GM21515 (cell line): ENCODE measurements at regions not wholly inside any gene's neighbourhood (a gene's known extent, or its start where the extent isn't known, plus 50 kb on each side); places are given as distances from the start of the nearest gene placed in this dataset.
"Not testable (repeated sequence)": the region's sequence is repeated elsewhere in the genome, so short reads cannot be mapped to it uniquely, and the experiment has no call there.

Experiments
- ATAC-seq: cut with Tn5 transposase; IDR thresholded peaks from one replicate; pipeline ENCODE4 v1.9.1; 2021; ENCODE audit not compliant: unreplicated experiment

- no peak for ATAC-seq
Measured at GRCh38 chr3:56957522-56957921, 102.9 kb upstream of the SPATA12 start.

DNA sequence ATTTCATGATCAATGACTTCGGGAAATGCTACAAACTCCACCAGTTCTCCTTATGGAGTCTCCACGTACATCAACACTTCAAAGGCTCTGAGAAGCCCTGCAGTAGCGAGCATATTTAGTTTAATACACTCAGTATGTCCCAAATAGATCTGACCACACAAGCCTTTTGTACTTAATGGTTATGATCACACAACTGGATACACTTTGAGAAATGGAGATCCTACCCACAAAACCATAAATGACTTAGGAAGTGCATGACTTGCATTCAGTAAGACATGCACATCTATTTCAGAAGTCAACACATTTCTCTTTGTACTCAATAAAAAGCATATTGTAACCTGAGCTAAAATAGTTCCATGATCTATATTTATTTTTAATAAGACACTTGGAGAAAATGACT lies 103.6 kb upstream of the SPATA12 start:
- no peak for ATAC-seq

GRCh38 chr3:56955492-56956111 lies 104.9 kb upstream of the SPATA12 start:
- no peak for ATAC-seq

- no peak for ATAC-seq
Measured at GRCh38 chr3:56954125-56954524, 106.3 kb upstream of the SPATA12 start.

DNA sequence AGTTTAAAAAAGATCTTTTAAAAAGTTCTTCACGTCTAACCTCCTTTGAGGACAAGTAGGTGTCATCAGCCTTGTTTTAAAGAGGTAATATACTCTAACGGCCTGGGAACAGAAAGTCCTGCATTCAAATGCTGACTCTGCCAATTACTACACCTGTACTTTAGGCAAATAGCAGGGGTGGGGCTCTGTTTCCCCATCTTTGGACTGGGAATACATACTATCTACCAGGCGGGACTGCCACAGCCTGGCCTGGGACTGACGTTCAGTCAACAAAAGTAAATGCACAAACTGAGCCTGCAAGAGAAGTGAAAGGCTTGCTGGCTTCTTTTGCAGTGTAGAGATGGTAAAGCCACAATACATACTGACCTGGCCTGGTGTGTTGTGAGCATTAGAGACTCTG lies 107.6 kb upstream of the SPATA12 start:
- no peak for ATAC-seq

GRCh38 chr3:56952061-56952460 lies 108.4 kb upstream of the SPATA12 start:
- ATAC-seq = no peak

- no peak for ATAC-seq
Measured at GRCh38 chr3:56951366-56951765, 109.1 kb upstream of the SPATA12 start.

GRCh38 chr3:56945378-56945777 lies 115.1 kb upstream of the SPATA12 start:
- not testable (repeated sequence) for ATAC-seq

DNA sequence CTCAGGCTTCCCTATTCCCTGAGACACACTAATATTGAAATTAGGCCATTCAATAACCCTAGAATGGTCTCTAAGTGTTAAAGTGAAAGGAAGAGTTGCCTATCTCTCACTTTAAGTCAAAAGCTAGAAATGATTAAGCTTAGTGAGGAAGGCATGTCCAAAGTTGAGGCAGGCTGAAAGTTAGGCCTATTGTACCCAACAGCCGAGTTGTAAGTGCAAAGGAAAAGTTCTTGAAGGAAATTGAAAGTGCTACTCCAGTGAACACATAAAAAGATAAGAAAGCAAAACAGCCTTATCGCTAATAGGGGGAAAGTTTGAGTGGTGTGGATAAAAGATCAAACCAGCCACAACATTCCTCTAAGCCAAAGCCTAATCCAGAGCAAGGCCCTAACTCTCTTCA lies 117.9 kb upstream of the SPATA12 start:
- ATAC-seq = no peak

DNA sequence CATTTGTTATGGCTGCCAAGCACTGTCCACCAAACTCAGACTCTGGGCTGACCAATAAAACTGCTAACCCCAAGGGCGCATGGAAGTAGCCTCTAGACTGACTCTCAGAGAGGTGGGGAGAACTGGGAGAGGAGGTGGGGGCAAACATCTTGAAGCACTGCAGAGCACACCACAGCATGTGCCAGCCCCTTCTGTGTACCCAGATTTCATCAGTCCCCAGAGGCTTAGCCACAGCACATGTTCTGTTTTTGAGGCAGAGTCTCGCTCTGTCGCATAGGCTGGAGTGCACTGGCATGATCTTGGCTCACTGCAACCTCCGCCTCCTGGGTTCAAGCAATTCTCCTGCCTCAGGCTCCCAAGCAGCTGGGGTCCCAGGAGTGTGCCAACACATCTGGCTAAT lies 119.5 kb upstream of the SPATA12 start:
- no peak for ATAC-seq

DNA sequence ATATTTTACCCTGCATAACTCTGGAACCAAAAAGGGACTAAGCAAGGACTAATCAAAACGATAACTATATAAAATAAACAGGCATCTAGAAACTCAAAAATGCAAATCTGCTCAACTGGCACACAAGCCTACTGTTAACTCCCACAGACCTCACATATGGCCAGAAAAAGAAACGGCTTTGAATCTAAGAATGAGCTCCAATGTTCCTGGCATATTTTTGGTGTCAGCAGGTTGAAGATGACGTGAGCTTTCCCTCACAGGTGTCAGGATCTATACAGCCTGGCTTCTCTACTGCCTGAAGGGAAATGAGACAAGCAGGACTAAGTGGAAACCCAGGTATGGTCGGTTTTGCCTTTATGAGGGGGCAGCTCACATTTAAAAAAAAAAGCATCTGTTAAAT lies 120.1 kb upstream of the SPATA12 start:
- no peak for ATAC-seq

DNA sequence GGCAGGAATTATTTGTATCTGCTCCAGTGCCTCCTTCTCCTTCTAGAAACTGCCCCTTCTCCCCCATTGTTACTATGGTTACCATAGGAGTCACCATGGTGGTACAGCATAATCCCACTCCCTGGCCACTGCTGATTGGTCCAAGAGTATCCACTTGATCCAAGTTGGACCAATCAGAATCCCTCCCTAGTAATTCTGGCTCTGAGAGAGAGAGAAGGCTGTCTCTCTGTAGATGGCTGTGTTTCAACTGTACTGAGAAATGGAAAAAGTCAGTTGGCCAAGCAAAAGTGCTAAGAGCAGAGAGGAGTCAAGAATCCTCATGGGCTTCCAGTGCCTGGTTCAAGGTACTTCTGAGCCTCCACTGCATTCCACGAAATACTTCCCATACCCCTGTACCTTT lies 120.6 kb upstream of the SPATA12 start:
- no peak for ATAC-seq

DNA sequence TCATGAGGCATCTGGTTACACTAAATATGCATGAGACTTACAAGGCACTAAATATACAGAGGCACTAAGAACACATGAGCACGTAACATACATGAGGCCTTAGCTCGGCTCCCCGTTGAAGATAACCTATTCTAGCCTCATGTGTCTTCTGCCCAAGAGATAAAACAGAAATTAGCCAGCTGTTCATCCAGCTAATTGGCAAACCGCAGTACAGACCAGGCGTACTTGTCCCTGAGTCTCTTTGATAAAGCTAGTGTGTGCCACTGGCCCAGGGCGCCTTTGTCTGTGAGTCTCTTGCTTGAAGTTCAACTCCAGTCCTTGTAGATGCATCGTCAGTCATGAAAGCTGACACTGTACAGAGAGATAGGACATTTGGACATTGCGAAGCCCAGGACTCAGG lies 121.9 kb upstream of the SPATA12 start:
- ATAC-seq = no peak

DNA sequence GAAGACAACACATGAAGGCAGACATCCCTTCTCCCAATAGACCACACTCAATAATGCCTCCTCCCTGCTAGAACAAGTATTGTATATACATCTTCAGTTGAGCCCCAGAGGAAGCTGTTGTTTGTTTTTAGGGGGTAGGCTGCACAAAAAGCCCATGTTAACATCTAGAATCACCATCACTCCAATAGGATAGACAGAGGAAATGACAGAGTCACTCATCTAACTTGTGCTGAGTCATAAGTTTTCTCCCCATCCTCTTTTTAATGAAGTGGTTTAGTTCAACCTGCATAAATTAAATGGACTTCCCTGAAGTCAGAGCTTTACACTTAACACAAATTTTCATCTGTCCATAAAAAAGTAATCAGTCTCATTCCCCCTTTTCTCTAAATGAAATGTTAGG lies 122.9 kb upstream of the SPATA12 start:
- ATAC-seq = no peak

- no peak for ATAC-seq
Measured at GRCh38 chr3:56935811-56936210, 124.7 kb upstream of the SPATA12 start.

GRCh38 chr3:56934481-56934880 lies 126.0 kb upstream of the SPATA12 start:
- ATAC-seq = not testable (repeated sequence)

DNA sequence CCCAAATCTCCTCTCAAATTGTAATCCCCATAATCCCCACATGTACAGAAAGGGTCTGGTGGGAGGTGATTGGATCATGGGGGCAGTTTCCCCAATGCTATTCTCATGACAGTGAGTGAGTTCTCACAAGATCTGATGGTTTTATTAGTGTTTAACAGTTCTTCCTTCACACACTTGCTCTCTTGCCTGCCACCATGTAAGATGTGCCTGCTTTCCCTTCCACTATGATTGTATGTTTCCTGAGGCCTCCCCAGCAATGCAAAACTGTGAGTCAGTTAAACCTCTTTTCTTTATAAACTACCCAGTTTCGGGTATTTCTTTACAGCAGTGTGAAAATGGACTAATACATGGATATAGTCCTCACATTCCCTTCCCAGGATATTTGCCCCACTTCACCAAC lies 126.7 kb upstream of the SPATA12 start:
- ATAC-seq = no peak

DNA sequence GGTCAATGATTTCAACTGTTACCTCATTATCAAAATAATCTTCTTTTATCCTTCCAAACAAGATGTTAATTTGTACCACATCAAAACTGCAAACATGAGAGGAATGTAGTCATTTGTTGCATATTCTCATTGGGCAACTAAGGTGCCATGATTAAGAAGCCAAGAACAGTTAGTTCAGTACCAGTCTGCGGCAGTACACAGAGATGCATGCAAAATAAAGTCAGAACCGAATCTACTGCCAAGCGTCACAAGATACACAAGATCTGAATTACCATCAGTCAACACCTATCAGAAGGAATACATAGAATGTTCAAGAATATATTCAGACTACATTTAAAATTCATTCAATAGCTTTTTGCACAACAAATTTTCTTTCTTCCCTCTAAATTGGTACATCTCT lies 127.6 kb upstream of the SPATA12 start:
- no peak for ATAC-seq

DNA sequence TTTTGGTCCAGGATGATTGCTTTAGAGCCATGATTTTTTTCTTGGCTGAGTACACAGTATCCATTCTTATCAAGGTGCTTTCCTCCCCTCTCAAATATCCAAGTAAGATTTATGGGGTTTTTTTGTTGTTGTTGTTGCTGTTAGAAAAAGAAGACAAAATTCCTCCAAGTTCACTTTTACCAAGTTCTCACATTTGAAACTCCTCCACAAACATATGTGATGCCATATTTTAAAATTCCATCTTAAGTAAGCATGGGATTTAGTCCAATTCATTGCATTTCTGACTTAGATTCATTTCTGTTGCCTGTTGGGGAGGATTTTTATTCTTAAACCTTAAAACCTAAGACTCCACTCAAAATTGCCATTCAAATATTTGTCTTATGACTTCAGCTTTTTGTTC lies 128.6 kb upstream of the SPATA12 start:
- no peak for ATAC-seq

- ATAC-seq = no peak
Measured at GRCh38 chr3:56930706-56931105, 129.0 kb upstream of the ARHGEF3 start.

DNA sequence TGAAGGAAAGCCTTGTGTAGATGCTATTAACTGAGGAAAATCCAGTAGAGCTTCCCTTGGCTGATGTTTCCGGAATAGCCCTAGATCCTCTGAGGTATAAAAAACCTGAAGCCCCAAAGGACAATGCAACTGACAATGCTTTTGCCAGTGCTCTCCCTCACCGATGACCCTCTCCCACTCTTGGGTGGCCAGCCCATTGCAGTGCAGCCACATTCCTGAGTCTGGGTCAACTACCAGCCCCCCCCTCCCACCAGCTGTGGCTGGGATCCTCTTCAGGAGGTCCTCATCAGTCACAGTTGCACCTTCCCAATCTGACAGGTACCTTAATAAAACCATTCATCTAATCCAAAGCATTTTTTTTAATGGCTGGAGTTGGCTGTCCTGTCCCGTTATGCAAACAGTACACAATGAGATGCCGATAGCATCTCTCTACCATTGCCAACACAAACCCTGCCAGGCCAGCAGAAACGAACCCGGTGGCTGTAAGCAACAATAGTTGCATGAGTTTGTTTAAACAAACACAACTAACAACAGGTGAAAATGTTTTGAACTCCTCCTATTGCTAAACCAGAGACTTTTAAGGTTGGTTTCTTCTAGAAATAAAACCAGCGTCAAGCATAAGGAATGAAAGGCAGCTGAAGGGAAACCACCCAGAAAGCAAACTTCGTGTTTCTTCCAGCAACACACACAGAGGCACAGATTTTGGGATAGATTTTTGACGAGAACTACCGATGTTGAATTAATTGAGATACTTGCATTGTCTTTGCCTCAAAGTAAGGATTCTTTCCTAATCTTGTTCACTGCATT lies 128.3 kb upstream of the ARHGEF3 start:
- ATAC-seq = no peak

- no peak for ATAC-seq
Measured at GRCh38 chr3:56928379-56929068, 126.8 kb upstream of the ARHGEF3 start.
